K562 (cell line): ENCODE measurements at regions not wholly inside any gene's neighbourhood (a gene's known extent, or its start where the extent isn't known, plus 50 kb on each side); places are given as distances from the start of the nearest gene placed in this dataset.

ENCODE experiments used
- ESRRA ChIP-seq: fragments of 450-650 bp; IDR thresholded peaks from 2 replicates; pipeline ENCODE4 v1.6.1; 2014; ENCODE audit warnings: low read depth, mild to moderate bottlenecking, moderate library complexity, borderline replicate concordance
- FOXA3 ChIP-seq, 2 experiments: fragments of 450-650 bp in 1 of 2; sonication (generic) in 1 of 2; formaldehyde crosslinking; IDR thresholded peaks in 1 of 2; conservative IDR thresholded peaks in 1 of 2; 2 replicates each; pipeline versions ENCODE4 v1.4.0 to v1.8.0; 2020 to 2022; ENCODE audit warnings: mild to moderate bottlenecking in 2 of 2, missing genetic modification reagents in 1 of 2
- GABPA ChIP-seq: fragments of 200-800 bp; sonication (Bioruptor generic); conservative IDR thresholded peaks from 2 replicates; pipeline ENCODE4 v1.6.1; 2016; ENCODE audit warnings: low read depth, missing genetic modification characterization, missing compliant biosample characterization
- GATA2 ChIP-seq: sonication (generic); formaldehyde crosslinking; IDR thresholded peaks from 2 replicates; pipeline ENCODE4 v1.4.0; 2020; ENCODE audit warnings: mild to moderate bottlenecking, missing genetic modification reagents
- GATAD2A ChIP-seq: fragments of 450-650 bp; IDR thresholded peaks from 2 replicates; pipeline ENCODE4 v1.6.1; 2017
- MYNN ChIP-seq, 2 experiments: sonication (generic); formaldehyde crosslinking in 1 of 2; IDR thresholded peaks; 2 replicates each; pipeline versions ENCODE4 v1.5.0 to v1.6.1; 2016 to 2020; ENCODE audit warnings: antibody characterized with exemption in 1 of 2, missing genetic modification reagents in 1 of 2
- NELFE ChIP-seq: IDR thresholded peaks from 2 replicates; pipeline ENCODE4 v1.6.1; 2011; ENCODE audit warnings: mild to moderate bottlenecking; ENCODE audit not compliant: insufficient read depth, insufficient read length
- NFE2L1 ChIP-seq: fragments of 450-650 bp; IDR thresholded peaks from 2 replicates; pipeline ENCODE4 v1.6.1; 2016; ENCODE audit warnings: missing genetic modification characterization, low read depth, mild to moderate bottlenecking, missing compliant biosample characterization, moderate library complexity, borderline replicate concordance
- NR2F6 ChIP-seq: fragments of 450-650 bp; formaldehyde crosslinking; IDR thresholded peaks from 2 replicates; pipeline ENCODE4 v1.4.0; 2020; ENCODE audit warnings: mild to moderate bottlenecking
- NUFIP1 ChIP-seq: fragments of 450-650 bp; IDR thresholded peaks from 2 replicates; pipeline ENCODE4 v1.6.1; 2018; ENCODE audit not compliant: partially characterized antibody
- OTX1 ChIP-seq: fragments of 450-650 bp; formaldehyde crosslinking; IDR thresholded peaks from 2 replicates; pipeline ENCODE4 v1.4.0; 2022; ENCODE audit warnings: mild to moderate bottlenecking
- RAD51 ChIP-seq: fragments of 450-650 bp; IDR thresholded peaks from 2 replicates; pipeline ENCODE4 v1.7.1; 2016; ENCODE audit warnings: low read depth, mild to moderate bottlenecking, borderline replicate concordance
- RUNX1 ChIP-seq: sonication (generic); IDR thresholded peaks from 2 replicates; pipeline ENCODE4 v1.6.1; 2016; ENCODE audit warnings: antibody characterized with exemption, low read depth
- SETDB1 ChIP-seq: IDR thresholded peaks from one replicate; pipeline ENCODE4 v1.6.1; 2012; ENCODE audit warnings: low read length, control low read depth, inconsistent platforms
- SMARCA5 ChIP-seq: fragments of 450-650 bp; IDR thresholded peaks from 2 replicates; pipeline ENCODE4 v1.6.1; 2016
- SP1 ChIP-seq: sonication (generic); formaldehyde crosslinking; IDR thresholded peaks from 2 replicates; pipeline ENCODE4 v1.8.1; 2022; ENCODE audit warnings: mild to moderate bottlenecking, missing genetic modification reagents
- TOE1 ChIP-seq, 2 experiments: fragments of 450-650 bp in 1 of 2; sonication (generic) in 1 of 2; formaldehyde crosslinking in 1 of 2; IDR thresholded peaks; 2 replicates each; pipeline versions ENCODE4 v1.7.1 to v1.8.0; 2016 to 2022; ENCODE audit warnings: borderline replicate concordance in 2 of 2, mild to moderate bottlenecking in 2 of 2, antibody characterized with exemption in 1 of 2, inconsistent platforms in 1 of 2, low read depth in 1 of 2, missing genetic modification reagents in 1 of 2, moderate library complexity in 1 of 2
- WHSC1 ChIP-seq: IDR thresholded peaks from one replicate; pipeline ENCODE4 v1.6.1; 2012; ENCODE audit warnings: low read length, control low read depth, inconsistent platforms
- ZNF212 ChIP-seq: fragments of 450-650 bp; formaldehyde crosslinking; IDR thresholded peaks from 2 replicates; pipeline ENCODE4 v1.4.0; 2020; ENCODE audit warnings: mild to moderate bottlenecking
- ZNF274 ChIP-seq: IDR thresholded peaks from 2 replicates; pipeline ENCODE4 v1.6.1; 2011; ENCODE audit warnings: low read depth, mild to moderate bottlenecking, low read length, moderate library complexity, borderline replicate concordance
- ZNF583 ChIP-seq: fragments of 250-450 bp; sonication (Bioruptor Pico); IDR thresholded peaks from 2 replicates; pipeline ENCODE4 v1.4.0; 2020
- ZNF586 ChIP-seq: fragments of 450-650 bp; formaldehyde crosslinking; conservative IDR thresholded peaks from 2 replicates; pipeline ENCODE4 v1.4.0; 2020; ENCODE audit warnings: mild to moderate bottlenecking, moderate library complexity
- ZSCAN29 ChIP-seq: fragments of 450-650 bp; IDR thresholded peaks from 2 replicates; pipeline ENCODE4 v1.6.1; 2017
- TF ChIP-seq, protein P1 (sequence below): sonication (generic); formaldehyde crosslinking; IDR thresholded peaks from 2 replicates; pipeline ENCODE4 v1.5.0; 2020; ENCODE audit warnings: missing genetic modification reagents
- TF ChIP-seq, protein P2 (sequence below): sonication (generic); formaldehyde crosslinking; IDR thresholded peaks from 2 replicates; pipeline ENCODE4 v1.8.0; 2022; ENCODE audit warnings: mild to moderate bottlenecking, missing genetic modification reagents
- TF ChIP-seq, protein P3 (sequence below): sonication (generic); formaldehyde crosslinking; IDR thresholded peaks from 2 replicates; pipeline ENCODE4 v1.9.0; 2022; ENCODE audit warnings: mild to moderate bottlenecking, missing genetic modification reagents
- TF ChIP-seq, protein P4 (sequence below), 2 experiments: fragments of 250-450 bp in 1 of 2; fragments of 450-650 bp in 1 of 2; sonication (Bioruptor Pico) in 1 of 2; IDR thresholded peaks; 2 replicates each; pipeline versions ENCODE4 v1.6.1 to v1.8.0; 2016 to 2021; ENCODE audit warnings: mild to moderate bottlenecking in 2 of 2, moderate library complexity in 2 of 2, missing compliant biosample characterization in 1 of 2, missing genetic modification characterization in 1 of 2

DNA sequence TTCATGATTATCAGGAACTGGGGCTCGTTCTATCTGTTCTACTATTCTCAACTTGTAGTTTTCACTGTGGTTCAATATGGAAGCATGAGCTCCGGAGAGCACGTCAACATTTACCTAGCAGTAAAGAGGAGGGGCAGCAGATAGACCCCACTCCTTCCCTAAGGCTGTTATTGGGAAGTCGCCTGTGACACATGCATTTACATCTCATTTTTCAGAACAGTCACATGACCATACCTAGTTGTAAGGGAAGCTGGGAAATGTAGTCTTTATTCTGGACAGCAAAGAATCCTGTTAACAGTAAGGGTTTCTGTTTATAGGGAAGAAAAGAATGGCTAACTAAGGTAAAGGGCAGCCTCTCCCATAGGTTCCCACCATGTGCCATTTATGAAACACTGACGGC, 158.3 kb downstream of the ZFP64 start (continued):
- TF ChIP-seq RAD51 (peak; percentile 76), ZSCAN29 (no peak), ZNF586 (no peak), TOE1 (IDR thresholded peaks at IDR 0.05; ENCODE audit: borderline replicate concordance) (peak; percentile 80; the same call in 1 of the 2 replicates), TOE1 (CRISPR knock-in tag; IDR thresholded peaks at IDR 0.05; ENCODE audit: borderline replicate concordance, low read depth) (no peak), RUNX1 (no peak), NELFE (no peak), NFE2L1 (tag) (no peak), MYNN (IDR thresholded peaks at IDR 0.05) (no peak), MYNN (CRISPR knock-in tag; IDR thresholded peaks at IDR 0.05) (no peak), GATA2 (no peak), NUFIP1 (no peak), ZNF583 (CRISPR knock-in tag) (no peak), SETDB1 (no peak), ZNF212 (CRISPR knock-in tag) (no peak), WHSC1 (no peak), OTX1 (CRISPR knock-in tag) (no peak), ESRRA (no peak), FOXA3 (CRISPR knock-in tag; conservative IDR thresholded peaks at IDR 0.05 in 1 of 2, IDR thresholded peaks at IDR 0.05 in 1 of 2) (no peak), ZNF274 (no peak), GATAD2A (no peak), NR2F6 (CRISPR knock-in tag) (no peak), SMARCA5 (no peak), SP1 (no peak), GABPA (tag) (no peak)
- TF ChIP-seq, protein P1, sequence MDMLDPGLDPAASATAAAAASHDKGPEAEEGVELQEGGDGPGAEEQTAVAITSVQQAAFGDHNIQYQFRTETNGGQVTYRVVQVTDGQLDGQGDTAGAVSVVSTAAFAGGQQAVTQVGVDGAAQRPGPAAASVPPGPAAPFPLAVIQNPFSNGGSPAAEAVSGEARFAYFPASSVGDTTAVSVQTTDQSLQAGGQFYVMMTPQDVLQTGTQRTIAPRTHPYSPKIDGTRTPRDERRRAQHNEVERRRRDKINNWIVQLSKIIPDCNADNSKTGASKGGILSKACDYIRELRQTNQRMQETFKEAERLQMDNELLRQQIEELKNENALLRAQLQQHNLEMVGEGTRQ = peak; percentile 73
- TF ChIP-seq, protein P2, sequence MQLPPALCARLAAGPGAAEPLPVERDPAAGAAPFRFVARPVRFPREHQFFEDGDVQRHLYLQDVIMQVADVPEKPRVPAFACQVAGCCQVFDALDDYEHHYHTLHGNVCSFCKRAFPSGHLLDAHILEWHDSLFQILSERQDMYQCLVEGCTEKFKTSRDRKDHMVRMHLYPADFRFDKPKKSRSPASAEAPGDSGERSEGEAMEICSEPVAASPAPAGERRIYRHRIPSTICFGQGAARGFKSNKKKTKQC (CRISPR knock-in tag) = no peak
- TF ChIP-seq, protein P3, sequence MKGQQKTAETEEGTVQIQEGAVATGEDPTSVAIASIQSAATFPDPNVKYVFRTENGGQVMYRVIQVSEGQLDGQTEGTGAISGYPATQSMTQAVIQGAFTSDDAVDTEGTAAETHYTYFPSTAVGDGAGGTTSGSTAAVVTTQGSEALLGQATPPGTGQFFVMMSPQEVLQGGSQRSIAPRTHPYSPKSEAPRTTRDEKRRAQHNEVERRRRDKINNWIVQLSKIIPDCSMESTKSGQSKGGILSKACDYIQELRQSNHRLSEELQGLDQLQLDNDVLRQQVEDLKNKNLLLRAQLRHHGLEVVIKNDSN = peak; percentile 66
- TF ChIP-seq, protein P4, sequence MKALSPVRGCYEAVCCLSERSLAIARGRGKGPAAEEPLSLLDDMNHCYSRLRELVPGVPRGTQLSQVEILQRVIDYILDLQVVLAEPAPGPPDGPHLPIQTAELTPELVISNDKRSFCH (CRISPR knock-in tag; IDR thresholded peaks at IDR 0.05) = no peak
- TF ChIP-seq, protein P4 (tag; IDR thresholded peaks at IDR 0.05) = no peak
